PC-3 (cell line): ENCODE measurements at regions not wholly inside any gene's neighbourhood (a gene's known extent, or its start where the extent isn't known, plus 50 kb on each side); places are given as distances from the start of the nearest gene placed in this dataset.

Experiments used
- EZH2 ChIP-seq: fragments of 300-600 bp; sonication (generic); IDR thresholded peaks from one replicate; pipeline ENCODE4 v1.6.1; 2017; ENCODE audit warnings: antibody characterized with exemption, mild to moderate bottlenecking, low read length; ENCODE audit not compliant: unreplicated experiment
- EZH2phosphoT487 ChIP-seq: fragments of 300-600 bp; sonication (generic); IDR thresholded peaks from 2 replicates; pipeline ENCODE4 v1.6.1; 2018; ENCODE audit warnings: mild to moderate bottlenecking, antibody characterized with exemption, low read length, borderline replicate concordance
- TF ChIP-seq, protein P1 (sequence below): fragments of 300-600 bp; sonication (generic); conservative IDR thresholded peaks from 2 replicates; pipeline ENCODE4 v1.5.1; 2017; ENCODE audit warnings: antibody characterized with exemption, low read depth, mild to moderate bottlenecking, low read length

DNA sequence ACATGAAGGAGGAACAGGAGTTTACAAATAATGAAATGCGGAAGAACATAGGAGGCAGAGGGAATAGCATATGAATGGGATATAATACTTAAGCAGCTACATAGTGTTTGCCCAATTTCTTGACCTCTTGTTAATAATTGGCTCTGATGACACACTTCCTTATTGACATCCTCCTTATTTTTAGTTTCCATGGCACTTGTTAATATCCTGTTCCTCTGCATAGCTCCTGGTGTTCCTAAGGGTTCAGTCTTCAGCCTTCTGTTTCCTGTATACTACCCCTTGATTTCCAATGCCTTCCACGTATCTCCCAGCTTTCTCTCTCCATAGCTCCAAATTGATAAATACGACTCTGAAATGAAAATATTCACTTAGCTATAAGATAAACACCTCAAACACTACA is 663.8 kb upstream of the API5 start:
- no peak for TF ChIP-seq EZH2
- TF ChIP-seq, protein P1, sequence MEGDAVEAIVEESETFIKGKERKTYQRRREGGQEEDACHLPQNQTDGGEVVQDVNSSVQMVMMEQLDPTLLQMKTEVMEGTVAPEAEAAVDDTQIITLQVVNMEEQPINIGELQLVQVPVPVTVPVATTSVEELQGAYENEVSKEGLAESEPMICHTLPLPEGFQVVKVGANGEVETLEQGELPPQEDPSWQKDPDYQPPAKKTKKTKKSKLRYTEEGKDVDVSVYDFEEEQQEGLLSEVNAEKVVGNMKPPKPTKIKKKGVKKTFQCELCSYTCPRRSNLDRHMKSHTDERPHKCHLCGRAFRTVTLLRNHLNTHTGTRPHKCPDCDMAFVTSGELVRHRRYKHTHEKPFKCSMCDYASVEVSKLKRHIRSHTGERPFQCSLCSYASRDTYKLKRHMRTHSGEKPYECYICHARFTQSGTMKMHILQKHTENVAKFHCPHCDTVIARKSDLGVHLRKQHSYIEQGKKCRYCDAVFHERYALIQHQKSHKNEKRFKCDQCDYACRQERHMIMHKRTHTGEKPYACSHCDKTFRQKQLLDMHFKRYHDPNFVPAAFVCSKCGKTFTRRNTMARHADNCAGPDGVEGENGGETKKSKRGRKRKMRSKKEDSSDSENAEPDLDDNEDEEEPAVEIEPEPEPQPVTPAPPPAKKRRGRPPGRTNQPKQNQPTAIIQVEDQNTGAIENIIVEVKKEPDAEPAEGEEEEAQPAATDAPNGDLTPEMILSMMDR = no peak
- no peak for TF ChIP-seq EZH2phosphoT487
